ENCODE measurements at regions not wholly inside any gene's neighbourhood (a gene's known extent, or its start where the extent isn't known, plus 50 kb on each side); places are given as distances from the start of the nearest gene placed in this dataset.
"Not testable (repeated sequence)": the region's sequence is repeated elsewhere in the genome, so short reads cannot be mapped to it uniquely, and the experiment has no call there.

DNA sequence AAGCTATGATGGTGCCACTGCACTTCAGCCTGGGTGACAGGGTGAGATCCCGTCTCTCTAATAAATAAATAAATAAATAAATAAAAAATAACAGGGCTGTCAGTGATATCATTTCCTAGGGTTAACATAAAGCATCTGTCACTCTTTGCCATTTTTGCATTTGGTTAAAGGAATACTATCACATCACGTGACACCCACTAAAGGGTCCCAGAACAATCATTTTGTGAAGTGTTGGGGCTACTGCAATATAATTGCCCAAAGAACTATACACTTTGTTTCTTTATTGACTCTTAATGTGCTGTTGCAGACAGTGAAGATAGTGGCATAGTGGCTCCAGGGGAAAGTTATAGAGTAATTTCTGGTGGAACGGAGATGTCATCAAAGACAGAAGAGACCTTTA, 176.5 kb upstream of the MMS22L start:
- no peak for DNase-seq

DNA sequence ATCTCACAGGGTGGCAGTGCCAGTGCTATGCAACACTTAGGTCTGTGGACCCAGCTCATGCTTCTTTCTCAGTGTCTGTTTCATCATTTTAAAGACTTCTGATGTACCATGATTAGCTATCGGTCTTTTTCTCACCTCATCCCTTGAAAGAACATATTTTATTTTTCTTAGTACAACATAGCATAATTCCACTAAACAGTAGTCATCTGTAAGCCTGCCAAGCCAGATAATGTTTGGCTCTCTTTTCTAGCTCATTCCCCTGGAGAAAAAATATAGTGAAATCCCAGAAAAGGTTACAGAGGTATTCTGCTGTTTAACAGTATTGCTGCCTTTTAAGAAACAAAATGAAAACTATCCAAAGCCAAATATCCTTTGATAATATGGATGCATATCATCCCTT, 177.0 kb upstream of the MMS22L start:
- DNase-seq = no peak

DNA sequence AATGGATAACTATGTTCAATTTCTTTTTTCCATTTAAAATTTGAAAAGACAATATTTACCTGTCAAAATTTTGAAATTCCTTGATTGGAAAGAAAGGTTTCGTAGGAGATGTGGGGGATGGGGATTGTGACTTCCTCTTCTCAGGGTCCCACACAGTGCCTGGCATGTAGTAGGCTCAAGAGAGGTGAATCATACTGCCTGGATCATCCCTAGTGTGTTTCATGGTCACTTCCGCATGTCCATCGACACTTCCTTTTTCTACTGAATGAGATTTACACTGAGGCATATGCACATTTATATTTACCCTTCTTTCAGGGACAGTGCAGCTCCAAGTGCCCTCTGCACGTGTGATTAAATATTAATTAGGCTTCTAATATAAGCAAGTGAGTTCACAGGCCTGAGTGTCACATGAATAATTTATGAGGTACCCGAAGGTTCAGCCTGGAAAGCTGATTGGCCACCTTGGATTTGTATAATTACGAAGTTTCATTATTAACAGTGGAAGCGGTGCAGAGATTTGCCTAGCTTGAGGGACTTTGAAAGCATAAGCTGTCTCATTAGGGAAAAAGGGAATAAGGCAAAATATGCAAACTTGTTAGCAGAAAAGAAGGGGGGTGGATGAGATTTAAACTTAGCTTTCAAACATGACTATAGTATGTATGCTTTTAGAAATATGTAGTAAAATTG, 177.5 kb upstream of the MMS22L start:
- no peak for DNase-seq

DNA sequence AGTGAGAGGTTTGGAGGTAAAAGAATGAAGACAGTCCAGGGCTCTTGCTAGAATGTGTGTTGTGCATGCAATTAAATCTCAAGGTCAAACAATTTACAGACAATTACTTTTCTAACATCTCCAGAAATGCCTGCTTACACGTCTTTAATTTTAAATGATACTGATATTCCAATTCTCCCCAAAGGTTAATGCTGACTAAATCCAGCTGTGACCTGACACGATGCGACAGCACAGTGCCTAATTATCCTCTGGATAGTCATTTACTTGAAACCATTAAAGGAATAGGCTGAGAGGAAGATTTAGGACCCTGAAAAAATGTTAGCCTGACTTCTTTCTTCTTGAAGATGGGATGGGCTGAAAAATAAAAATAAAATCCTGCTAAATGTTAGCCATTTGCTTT, 178.2 kb upstream of the MMS22L start:
- no peak for DNase-seq

DNA sequence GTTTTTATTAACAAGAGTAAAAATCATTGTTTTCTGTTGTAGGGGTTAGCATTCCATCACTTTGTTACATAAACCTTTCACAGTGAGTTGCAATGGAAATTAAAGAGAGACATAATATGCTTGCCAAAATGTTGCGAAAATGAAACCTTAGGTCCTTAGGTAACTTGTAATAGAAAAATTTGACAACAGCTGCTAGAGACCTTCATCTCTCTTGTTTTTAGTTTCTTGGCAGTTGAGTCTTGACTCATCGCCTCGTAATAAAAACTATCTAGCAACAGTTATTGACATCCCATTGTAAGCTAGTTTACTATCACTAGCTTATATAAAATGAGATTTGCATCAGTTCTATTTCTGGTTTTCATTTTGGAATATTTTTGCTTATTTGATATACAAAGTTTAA, 179.0 kb upstream of the MMS22L start:
- no peak for DNase-seq

DNA sequence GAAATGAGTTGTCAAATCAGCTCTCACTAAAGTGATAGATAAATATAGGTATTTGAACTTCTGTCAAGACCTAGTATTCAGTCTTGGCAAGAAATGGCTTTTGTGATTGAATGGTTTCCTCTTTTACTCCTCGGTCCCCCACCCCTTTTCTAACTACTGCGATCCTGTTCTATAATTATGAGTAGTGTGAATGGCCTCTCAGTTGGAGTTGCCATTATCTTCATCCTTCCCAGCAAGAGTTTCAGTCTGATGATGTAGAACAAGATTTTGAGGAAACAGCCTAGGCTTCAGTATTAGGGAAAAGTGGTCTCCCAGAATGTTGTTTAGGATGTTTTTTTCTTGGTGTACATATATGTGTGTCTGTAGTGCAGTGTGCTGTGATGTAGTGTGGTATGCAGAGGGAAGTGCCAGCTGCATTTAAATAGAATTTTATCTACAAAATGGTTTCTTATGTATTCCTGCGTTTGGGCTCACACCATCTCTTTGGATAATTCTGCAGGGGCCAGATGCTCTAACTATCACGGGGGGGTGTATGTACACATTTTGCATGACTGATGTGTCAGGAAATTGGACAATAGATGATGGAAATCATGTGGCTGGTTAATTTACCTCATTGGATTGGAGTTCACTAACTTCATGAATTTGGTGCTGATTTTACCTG, 180.1 kb upstream of the MMS22L start:
- DNase-seq = peak; percentile 68

DNA sequence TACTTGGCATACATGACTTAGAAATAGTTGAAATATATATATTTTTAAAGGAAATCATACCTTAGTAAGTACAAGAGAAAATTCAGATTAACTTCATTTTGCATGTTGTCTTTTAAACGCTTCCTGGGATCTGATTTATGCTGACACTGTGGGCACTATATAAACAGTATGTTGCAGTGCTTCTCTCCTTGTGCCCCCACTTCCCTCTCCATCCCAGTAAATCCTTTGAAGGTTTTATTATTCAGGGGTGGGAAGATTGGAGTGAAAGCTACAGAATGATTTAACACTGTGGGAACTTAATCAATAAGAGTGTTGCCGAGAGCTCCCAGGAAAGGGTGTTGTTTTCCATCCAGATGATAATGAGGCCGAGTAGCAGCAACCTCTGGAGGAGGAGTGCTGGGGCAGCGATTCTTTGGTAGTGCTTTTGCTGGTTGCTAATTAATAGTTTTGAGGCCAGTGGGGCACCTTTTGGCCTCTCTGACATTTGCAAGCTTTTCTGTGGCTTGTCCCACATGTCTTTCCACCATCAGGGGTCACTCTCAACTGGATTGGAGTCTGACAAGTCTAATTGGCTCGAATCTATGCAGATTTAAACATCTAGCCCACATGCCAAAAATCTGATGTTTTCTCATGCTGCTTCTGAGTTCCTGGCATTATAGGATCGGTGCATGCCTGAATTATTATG, 183.0 kb upstream of the MMS22L start:
- DNase-seq = no peak

DNA sequence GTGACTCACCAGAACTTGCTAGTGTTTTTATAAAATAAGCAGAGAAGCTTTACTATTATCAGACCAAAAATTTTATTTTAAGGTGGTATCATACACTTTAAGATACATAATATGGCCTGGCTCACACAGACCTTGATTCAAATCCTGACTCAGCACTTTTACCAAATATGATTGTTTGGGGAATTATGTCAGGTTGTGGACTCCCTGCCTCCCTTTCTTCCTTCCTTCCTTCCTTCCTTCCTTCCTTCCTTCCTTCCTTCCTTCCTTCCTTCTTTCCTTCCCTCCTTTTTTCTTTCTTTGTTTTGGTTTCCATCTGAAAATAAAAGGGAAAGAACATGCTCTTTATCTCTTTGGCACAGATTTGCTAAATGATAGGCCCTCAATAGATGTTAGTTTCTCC, 186.0 kb upstream of the MMS22L start:
- no peak for DNase-seq

DNA sequence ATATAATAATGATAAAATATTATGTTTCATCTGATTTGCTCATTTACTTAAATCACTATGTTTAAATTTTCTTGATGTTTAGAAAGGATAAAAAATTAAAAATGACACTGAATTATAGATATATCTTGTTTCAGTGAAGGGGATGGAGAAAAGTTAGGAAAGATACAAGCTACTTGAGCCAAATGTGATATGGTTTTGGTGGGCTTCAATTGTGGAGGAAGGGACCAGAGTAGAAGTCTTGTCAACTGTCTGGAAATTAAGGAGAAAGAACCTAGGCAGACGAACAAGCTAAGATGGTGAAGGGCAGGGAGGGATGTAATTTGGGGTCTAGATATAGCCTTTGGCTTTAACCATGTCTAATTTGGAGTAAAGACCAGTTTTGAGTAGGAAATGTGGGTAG, 186.4 kb upstream of the MMS22L start:
- no peak for DNase-seq

DNA sequence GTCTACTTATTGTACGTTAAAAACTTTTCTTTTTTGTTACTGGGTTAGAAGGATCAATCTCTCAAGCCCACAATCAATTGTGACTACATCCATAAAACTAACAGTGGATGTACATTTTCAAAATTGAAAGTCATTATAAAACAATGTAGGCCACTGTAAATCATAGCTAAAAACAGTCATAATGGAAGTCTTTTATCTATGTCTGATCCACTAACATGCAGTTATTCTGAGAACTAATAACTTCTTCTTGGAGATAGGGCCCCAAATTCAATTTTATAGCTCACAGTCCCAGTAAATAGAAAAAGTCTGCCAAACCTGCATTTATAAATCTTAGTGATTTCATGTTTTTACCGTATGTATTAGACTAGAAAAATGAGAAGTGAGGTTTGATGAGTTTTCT, 187.3 kb upstream of the MMS22L start:
- DNase-seq = peak; percentile 30

DNA sequence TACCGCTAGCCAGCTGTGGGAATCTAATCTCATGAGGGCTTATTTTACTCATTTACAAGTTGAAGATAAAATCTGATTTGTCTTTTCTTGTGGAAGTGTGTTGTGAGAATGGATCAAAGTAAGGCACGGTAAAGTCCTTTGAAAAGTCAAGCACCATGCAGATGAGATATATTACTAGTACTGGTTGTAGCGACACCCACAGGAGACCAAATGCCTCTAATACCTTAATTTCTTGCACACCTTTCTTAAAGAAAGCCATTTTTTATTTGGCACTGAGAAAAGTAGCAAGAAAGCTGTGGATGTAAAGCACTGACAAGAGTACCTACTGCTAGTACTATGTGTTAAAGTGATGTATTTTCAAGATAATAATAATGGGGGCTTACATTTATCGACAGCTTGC, 191.0 kb upstream of the MMS22L start:
- no peak for DNase-seq

DNA sequence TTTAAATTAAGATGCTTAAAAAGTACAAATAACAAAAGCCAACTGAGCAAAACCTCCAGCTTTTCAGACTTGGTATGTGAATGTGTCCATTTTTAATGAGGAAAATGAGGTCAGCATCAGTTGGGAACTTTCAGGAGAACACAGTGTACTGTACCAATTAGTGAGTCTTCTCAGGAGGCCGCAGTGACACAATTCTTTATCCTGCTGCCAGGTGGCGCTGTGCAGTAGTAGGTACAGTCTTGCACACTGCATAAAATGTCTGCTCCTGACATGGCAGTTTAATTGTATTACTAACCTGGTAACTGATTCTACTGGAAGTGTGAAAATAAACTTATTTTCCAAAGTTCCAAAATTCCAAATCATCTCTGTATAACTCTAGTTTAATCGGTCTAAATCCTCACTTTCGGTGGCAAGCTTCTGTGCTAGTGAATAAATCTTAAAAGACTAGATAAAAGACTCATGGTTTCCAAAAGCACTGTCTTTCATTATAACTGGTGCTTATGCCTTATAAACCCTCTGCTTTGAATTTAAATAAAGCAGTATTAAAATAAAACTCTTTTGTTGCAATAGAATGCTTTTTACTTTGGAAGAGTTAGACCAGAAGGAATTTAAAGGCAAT, 214.8 kb upstream of the MMS22L start:
- DNase-seq = peak; percentile 46

DNA sequence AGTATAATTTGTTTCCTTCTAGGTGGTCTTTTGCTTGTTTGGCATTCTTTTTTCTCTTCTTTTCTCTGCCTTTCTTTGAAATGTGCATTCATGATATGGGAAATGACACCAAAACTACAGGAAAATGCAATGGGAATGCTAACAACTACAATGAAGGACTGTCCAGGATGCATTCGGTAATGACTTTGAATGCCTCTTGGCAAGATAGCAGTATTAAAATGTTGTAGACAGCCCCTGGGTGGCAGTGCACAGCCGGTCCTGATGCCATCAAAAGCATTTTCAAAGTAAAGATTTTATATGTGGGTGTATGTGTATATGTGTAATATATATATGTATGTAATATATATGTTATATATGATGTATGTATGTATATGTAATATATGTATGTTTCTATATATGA, 218.8 kb upstream of the MMS22L start:
- DNase-seq = no peak

DNA sequence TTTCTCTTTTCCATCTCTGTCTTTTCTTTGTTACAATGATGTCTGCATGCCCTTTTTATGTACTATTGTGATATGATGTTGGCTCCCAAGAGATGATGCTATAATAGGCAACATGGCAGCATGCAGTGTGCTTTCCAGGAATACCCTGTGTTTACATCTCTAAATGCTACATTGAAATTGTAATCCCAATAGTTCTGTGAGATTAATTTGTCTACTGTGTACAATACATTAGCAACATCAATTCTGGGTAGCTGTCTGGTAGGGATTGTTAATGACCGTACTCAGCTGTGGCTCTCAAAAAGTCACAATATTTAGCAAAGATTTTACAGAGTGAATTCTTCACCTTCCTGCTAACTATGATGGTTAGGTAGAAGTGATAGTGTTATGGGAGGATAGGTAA, 225.6 kb upstream of the MMS22L start:
- DNase-seq = no peak

DNA sequence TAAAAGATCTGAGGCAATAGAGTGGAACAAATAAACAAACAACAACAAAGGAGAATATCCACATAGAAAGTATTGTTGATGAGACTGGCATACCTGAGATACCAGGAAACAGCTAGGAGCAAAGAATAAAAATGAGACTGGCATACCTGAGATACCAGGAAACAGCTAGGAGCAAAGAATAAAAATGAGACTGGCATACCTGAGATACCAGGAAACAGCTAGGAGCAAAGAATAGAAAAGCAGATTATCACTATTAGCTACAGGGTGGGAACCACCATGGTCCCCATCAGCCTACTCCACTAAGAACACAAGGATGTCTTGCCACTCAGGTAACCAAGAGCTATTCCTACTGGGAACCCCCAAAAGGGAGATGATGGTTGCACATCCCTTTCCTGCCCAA, 230.2 kb upstream of the MMS22L start:
- DNase-seq = not testable (repeated sequence)

DNA sequence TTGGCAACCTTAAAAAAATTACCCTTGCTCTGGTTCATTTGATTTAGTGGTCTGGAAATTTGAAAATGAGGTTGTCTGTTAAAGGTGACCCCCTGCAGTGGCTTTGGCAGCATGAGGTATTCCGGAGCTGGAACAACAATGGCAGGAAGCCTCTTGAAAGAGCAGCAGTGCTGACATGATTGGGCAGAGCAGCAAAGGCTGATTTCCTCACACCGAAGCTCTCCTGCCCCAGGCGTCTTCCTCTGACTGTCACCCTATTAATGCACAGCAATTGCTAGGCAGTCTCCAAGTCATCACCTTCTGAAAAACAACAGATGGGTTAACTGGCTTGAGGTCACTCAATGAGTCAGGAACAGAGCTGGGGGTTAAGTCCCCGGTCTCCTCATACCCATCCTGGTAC, 241.8 kb upstream of the MMS22L start:
- peak; percentile 36 for DNase-seq

DNA sequence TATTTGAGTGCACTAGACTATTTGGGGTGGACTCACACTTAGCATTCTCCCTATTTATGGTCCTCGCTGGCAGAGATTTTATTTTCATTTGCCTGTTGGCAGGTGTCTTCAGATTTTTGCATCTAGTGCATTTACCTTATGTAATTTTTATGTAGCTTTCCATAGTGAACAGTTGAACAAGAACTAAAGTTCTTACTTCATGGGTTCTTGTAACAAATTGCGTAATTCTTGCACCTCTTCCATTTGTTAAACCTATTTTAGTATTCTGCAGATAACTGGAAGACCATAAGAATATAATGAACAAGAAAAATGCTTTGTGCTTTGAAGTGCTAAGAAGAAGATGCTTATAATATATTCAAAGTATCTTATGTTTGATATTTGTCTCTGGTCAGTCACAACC, 252.8 kb upstream of the MMS22L start:
- DNase-seq = no peak

DNA sequence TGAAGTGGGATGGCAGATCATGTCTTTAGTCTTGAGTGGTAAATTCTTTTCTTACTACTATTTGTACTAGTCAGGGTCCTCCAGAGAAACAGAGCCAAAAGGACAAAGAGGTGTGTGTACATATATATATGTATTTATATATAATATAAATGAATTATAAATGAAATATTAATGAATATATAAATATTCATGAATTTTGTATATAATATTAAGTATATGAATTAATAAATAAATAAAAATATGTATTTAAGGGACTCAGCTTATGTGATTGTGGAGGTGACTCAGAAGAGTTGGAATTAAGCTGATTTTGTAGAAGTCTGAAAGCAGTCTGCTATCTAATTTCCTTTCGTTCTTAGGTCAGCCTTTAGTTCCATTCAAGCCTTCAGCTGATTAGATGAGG, 265.3 kb upstream of the MMS22L start:
- no peak for DNase-seq

DNA sequence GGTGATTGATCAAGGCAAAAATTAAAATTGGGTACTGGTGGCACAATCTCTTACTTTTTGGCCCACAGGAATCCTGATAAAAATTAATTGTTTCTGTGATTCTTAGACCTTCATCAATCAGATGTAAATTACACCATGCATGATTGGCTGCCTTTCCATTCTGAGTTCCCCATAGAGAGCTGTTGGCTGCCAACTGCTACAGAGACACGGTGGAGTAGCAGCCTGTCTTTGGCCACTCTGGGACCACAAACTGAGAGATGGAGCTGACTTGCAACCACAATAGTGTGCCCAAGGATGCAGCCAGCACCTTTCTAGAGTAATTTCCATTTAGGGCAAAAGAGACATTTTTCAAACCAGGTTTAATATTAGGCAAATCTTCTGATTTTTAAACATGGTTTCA, 274.3 kb upstream of the MMS22L start:
- no peak for DNase-seq

DNA sequence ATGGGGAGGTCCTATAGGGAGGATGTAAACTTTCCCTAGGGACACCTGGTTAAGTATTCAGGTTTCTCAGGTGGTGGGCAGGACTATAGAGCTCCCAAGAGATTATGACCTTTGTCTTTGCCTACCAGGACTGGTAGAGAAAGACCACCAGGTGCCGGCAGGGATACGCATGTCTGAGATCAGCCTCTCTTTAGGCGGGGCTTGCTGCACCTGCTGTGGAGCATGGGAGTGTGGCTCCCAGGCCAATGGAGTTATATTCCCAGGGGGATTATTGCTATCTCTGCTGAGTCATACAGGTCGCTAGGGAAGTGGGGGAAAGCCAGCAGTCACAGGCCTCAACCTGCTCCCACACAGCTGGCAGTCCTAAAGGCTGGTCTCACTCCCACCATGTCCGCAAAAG, 280.5 kb upstream of the MMS22L start:
- no peak for DNase-seq

DNA sequence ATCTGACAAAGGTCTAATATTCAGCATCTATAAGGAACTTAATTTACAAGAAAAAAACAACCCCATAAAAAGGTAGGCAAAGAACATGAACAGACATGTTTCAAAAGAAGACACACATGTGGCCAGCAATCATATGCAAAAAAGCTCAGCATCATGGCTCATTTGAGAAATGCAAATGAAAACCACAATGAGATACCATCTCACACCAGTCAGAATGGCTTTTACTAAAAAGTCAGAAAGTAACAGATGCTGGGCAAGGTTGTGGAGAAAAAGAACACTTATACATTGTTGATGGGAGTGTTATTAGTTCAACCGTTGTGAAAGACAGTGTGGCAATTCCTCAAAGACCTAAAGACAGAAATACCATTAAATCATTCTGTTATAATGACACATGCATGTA, 289.9 kb upstream of the MMS22L start:
- no peak for DNase-seq

DNA sequence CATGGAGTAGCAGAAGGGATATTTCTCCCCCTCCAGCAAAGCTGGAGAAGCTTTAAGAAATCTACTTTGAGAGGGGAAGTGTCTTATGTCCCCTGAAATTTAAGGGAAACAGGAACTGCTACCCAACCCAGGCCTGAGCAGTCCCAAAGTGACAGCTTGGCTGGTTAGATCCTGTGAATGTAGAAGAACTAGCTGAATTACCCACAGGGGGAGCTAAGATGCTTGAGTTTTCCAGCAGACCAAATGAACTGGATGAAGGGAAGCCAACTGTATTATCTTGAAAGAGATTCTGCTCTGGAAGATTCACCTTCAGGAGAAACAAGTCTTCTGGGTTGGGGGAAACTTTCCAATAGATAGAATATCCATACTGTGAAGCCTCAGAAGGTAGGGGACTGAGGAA, 303.3 kb upstream of the MMS22L start:
- peak; percentile 1 for DNase-seq

DNA sequence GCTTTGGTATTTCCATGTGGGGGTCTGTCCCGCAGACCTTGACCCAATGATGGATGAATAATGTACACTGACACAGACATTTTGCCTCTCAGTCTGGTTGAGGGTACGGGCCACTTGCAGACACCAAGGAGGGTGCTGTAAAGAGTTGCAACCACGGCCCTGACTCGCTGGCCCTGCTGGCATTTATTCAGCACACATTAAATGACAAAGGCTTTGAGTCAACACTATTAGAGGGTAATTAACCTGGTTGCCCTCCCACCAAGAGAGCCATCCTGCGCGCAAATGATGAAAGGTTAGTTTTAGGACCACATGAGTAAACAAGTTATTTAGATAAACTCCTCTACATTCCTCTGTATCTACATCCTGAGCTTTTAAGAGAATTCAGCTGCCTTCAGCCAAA, 308.9 kb upstream of the MMS22L start:
- DNase-seq = no peak

DNA sequence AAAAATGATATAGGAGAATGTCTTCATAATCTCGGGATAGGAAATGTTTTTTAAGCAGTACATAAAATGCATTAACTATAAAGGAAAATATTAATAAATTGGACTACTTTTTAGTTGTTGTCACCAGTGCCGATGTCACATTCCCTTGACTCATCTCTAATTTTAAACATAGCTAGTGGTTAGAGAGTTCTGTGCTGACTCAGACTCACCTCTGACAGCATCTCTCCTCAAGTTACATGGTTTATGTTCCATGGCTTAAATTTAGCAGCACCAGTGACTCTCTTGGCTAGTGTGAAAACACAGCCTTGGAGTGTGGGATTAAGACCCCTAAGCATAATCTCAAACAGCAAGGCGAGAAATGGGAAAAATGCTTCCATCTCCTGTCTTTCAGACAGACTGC, 311.8 kb upstream of the MMS22L start:
- no peak for DNase-seq
